ENCODE measurements at regions not wholly inside any gene's neighbourhood (a gene's known extent, or its start where the extent isn't known, plus 50 kb on each side); places are given as distances from the start of the nearest gene placed in this dataset.

DNA sequence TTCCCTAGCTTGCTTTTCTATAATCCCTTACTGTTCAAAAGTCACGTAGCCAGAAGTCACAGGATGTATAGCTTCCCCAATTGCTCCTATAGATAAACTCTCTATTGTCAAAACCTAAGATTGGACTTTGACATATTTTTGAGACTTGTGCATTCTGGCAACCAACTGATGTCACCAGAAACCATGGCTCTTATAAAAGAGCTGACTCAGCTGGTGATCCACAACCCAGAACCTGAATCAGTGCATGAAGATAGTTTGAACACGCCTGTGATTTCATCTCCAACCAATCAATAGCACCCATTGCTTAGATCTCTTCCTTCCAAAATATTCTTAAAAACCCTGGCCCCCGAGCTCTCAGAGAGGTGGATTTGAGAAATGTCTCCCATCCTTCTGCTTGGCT lies 639.9 kb upstream of the PIK3C3 start:
- TF ChIP-seq, protein P1, sequence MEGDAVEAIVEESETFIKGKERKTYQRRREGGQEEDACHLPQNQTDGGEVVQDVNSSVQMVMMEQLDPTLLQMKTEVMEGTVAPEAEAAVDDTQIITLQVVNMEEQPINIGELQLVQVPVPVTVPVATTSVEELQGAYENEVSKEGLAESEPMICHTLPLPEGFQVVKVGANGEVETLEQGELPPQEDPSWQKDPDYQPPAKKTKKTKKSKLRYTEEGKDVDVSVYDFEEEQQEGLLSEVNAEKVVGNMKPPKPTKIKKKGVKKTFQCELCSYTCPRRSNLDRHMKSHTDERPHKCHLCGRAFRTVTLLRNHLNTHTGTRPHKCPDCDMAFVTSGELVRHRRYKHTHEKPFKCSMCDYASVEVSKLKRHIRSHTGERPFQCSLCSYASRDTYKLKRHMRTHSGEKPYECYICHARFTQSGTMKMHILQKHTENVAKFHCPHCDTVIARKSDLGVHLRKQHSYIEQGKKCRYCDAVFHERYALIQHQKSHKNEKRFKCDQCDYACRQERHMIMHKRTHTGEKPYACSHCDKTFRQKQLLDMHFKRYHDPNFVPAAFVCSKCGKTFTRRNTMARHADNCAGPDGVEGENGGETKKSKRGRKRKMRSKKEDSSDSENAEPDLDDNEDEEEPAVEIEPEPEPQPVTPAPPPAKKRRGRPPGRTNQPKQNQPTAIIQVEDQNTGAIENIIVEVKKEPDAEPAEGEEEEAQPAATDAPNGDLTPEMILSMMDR (IDR thresholded peaks at IDR 0.05 in 2 of 3, conservative IDR thresholded peaks at IDR 0.05 in 1 of 3; ENCODE audit: control insufficient read depth in 2 of 3, extremely low read depth in 1 of 3, insufficient read depth in 1 of 3, low read depth in 3 of 3, low read length in 3 of 3): no peak
- TF ChIP-seq, protein P2, sequence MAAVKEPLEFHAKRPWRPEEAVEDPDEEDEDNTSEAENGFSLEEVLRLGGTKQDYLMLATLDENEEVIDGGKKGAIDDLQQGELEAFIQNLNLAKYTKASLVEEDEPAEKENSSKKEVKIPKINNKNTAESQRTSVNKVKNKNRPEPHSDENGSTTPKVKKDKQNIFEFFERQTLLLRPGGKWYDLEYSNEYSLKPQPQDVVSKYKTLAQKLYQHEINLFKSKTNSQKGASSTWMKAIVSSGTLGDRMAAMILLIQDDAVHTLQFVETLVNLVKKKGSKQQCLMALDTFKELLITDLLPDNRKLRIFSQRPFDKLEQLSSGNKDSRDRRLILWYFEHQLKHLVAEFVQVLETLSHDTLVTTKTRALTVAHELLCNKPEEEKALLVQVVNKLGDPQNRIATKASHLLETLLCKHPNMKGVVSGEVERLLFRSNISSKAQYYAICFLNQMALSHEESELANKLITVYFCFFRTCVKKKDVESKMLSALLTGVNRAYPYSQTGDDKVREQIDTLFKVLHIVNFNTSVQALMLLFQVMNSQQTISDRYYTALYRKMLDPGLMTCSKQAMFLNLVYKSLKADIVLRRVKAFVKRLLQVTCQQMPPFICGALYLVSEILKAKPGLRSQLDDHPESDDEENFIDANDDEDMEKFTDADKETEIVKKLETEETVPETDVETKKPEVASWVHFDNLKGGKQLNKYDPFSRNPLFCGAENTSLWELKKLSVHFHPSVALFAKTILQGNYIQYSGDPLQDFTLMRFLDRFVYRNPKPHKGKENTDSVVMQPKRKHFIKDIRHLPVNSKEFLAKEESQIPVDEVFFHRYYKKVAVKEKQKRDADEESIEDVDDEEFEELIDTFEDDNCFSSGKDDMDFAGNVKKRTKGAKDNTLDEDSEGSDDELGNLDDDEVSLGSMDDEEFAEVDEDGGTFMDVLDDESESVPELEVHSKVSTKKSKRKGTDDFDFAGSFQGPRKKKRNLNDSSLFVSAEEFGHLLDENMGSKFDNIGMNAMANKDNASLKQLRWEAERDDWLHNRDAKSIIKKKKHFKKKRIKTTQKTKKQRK (IDR thresholded peaks at IDR 0.05; ENCODE audit: low read depth, low read length): no peak

All from GM12878 (cell line).